ENCODE measurements at regions not wholly inside any gene's neighbourhood (a gene's known extent, or its start where the extent isn't known, plus 50 kb on each side); places are given as distances from the start of the nearest gene placed in this dataset.

GRCh38 chr5:139733698-139734538 lies 61.7 kb upstream of the PSD2 start:
- DNase-seq: peak in 53 of 56 donors; percentile 55 to 98 (median 89)

DNA sequence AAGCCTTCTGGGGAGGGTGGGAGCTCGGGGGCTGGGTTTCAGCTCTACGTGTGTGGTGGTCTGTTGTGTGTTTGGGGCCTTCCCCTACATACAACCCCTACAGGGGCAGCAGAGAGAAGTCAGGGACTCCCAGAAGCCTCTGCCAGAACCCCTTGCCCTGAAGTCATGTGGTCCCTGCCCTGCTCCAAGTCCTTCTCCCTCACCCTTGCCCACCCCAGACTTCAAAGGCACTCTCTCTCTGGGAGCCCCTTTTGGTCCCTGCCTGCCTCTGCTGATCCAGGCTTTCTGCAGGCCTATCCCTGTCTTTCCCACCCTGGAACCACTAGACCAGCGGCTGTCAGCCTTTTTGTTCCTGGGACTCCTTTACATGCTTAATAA lies 61.1 kb upstream of the PSD2 start:
- DNase-seq: peak in 26 of 56 donors; percentile 58 to 89 (median 77)

- DNase-seq: peak in 14 of 56 donors; percentile 18 to 53 (median 34)
Measured at GRCh38 chr5:139738193-139739149, 57.1 kb upstream of the PSD2 start.

GRCh38 chr5:139739150-139739974 lies 56.2 kb upstream of the PSD2 start:
- DNase-seq: no peak

DNA sequence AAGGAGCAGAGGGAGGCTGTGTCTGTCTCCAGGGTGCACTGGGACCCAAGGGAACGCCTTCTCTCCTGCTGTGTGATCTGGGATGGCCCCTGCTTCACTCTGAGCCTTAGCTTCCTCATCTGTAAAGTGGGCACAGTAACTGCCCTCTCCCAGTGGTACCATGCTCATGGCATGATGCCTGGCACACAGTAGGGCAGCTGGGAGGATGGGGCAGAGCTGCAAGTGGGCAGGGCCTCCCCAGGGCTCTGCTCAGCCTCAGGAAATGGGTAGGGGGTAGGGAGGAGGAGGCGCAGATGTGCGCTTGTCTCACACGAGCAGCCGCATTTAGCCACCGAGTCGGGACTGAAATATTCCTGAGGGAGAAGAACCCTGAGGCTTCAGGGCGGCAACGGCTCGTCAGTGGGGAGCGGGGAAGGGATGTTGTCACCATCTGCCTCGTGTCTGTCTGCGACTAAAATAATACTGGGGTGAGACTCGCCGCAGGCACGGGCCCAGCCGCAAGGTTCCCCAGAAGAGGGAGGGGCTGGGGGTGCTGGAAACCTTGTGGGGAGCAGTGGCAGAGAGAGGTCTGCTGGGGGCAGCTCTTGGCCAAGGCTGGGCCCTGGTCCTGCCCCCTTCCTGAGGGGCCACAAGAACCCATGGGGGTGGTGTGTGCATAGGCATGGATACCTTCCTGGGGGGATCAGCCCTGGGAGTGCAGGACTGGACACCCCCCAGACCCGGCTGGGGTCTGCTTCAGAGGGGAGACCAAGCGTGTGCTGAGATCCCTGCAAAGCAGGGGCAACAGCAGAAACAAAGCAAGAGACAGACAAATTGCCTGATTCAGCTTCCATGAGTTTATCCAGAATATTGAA lies 55.2 kb upstream of the PSD2 start:
- no peak for DNase-seq

DNA sequence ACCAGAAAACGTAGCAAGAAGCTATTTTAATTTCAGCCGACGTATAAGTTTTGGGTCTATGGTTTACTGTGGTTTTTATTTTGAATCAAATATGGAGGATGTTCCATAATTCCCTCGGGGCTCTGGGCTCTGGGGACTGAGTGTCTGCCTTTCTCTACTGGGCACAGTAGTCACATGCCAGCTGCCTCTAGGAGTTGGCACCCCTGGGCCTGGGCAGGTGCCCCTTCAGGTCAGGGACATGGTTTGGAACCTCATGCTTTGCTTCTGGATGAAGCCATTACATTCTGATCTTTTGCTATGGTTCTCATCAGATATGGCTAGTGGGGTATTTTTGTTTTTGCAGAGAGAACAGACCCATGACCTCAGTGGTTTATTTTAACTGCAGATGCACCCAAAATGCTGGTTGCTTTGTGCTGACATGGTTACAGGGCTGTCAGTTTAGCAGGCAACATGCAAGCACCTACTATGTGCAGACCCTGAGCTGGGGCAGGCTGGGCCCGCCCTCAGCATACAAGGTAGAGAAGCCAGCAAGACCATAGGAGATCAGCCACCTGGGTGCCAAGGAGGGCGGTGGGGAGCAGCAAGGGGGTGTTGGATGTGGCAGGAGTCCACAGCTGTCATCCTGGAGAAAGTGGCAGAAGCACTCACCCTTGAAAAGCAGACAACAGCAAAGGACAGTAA lies 54.5 kb upstream of the PSD2 start:
- no peak for DNase-seq

DNA sequence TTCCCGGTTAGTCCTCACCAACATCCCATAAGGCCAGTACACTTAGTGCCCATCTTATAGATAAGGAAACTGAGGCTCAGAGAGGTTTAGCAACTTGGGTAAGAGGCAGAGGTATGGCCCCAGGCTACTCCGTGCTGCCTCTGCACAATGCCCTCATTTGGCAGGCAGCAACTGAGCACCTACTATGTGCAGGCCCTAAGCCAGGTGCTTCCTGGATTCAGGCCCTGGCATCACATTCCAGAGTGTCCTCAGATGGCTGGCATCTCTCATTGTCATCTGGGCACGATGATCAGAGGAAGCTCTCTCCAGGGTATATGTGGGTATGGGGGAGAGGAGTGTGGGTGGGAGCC lies 53.8 kb upstream of the PSD2 start:
- DNase-seq: no peak

DNA sequence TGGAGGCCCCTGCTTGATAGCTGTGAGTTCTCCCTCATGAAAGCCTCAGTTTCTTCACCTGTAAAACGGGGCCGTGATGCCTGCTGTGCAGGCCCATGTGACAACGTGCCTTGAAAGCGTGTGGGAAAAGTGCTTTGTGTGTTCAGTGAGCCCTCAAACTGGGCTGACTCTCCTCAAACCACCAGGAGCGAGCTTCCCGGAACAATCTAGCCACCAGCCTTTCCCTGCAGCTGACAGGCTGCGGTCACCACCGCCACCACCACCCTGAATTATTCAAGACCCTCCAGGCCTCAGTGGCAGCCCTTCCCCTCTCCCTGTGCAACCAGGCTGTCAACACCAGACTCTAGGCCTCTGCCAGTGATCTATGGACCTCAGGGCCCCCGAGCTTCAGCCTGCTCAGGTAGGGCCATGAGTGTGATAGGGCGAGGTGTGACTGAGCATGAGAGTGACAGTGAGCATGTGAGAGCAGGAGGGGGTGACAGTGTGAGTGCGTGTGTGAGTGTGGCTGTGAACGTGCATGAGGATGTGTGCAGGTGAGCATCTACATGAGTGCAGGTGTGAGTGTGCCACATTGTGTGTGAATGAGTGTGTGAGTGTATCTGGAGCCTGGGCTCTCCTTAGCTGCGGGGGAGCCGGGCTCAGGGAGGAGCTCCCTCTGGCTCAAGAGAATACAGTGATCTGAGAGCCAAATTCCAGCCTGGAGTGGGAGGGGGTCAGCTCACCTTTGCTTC lies 53.3 kb upstream of the PSD2 start:
- DNase-seq: no peak

GRCh38 chr5:139743001-139743771 lies 52.4 kb upstream of the PSD2 start:
- no peak for DNase-seq

GRCh38 chr5:139743804-139744203 lies 51.8 kb upstream of the PSD2 start:
- no peak for DNase-seq

DNA sequence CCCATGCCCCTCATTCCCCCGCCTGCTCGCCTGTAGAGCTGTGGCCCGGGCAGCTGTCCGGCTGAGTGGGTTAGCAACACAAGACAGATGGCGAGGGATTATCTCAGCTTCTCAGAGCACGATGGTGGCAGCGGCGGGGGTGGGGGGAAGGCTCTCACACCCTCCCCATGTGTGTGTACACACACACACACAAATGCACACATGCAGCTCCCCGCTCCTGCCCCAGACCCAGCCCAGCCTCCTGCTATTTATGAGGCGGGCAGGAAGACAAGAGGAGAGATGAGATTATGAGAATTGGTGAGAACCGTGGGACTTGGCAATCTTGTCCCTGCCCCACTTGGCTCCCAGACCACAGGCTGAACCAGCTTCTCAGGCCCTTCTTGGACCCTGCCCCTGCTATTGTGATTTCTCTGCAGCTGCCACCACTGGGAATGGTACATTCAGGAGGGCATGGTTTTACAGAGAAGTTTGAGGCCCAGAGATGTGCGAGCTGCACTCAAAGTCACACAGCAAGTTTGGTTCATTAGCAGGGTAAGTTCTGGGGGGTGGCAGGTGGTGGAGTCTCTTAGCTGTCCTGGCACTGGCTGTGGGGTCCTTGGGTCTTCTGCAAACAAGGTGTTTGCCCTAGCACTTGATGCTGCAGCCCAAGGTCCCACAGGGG lies 51.0 kb upstream of the PSD2 start:
- DNase-seq: peak in 34 of 56 donors; percentile 24 to 80 (median 52)

GRCh38 chr5:139745132-139745799 lies 50.3 kb upstream of the PSD2 start:
- peak in 12 of 56 donors; percentile 21 to 72 (median 54) for DNase-seq

- DNase-seq: peak in 45 of 56 donors; percentile 27 to 84 (median 62)
Measured at GRCh38 chr5:139745800-139746690, 49.6 kb upstream of the PSD2 start.
